ENCODE measurements at regions not wholly inside any gene's neighbourhood (a gene's known extent, or its start where the extent isn't known, plus 50 kb on each side); places are given as distances from the start of the nearest gene placed in this dataset.

- H3K4me1 ChIP-seq (ENCODE audit: insufficient read depth, low read length) = peaks cover 32% of the 10 kb centered on the region
- H3K27me3 ChIP-seq (ENCODE audit: insufficient read depth, low read length) = no peaks in the 10 kb centered on the region
- no peak overlapping the region for H3K4me3 ChIP-seq (ENCODE audit: insufficient read depth, low read length)
- H3K79me2 ChIP-seq (ENCODE audit: insufficient read depth, low read length) = no peaks in the 10 kb centered on the region
- no peaks in the 10 kb centered on the region for H4K20me1 ChIP-seq (ENCODE audit: insufficient read depth, low read length)
- H3K4me2 ChIP-seq (ENCODE audit: insufficient read depth, low read length) = peak overlapping the region; percentile 47
- TF ChIP-seq CTCF (IDR thresholded peaks at IDR 0.05; ENCODE audit: extremely low read depth, low read depth, low read length) = no peak
- H3K9me3 ChIP-seq (ENCODE audit: low read depth, low read length) = no peaks in the 10 kb centered on the region
- no peak overlapping the region for H2AFZ ChIP-seq (ENCODE audit: low read length)
- H3K36me3 ChIP-seq (ENCODE audit: insufficient read depth, low read length) = no peaks in the 10 kb centered on the region
- peak overlapping the region; percentile 63 for H3K27ac ChIP-seq (ENCODE audit: low read depth, low read length)
- peak; percentile 66 for DNase-seq (ENCODE audit: insufficient read length, low spot score, missing footprints)
Measured at GRCh38 chr1:240031414-240031813, 60.3 kb upstream of the FMN2 start.

- DNase-seq (ENCODE audit: insufficient read length, low spot score, missing footprints) = no peak
- H3K9me3 ChIP-seq (ENCODE audit: low read depth, low read length) = no peaks in the 10 kb centered on the region
Measured at GRCh38 chr1:240033406-240033805, 58.3 kb upstream of the FMN2 start.

GRCh38 chr1:240036526-240036925 is 55.2 kb upstream of the FMN2 start:
- H3K4me2 ChIP-seq (ENCODE audit: insufficient read depth, low read length) = no peak overlapping the region
- DNase-seq (ENCODE audit: insufficient read length, low spot score, missing footprints) = no peak
- no peaks in the 10 kb centered on the region for H3K9me3 ChIP-seq (ENCODE audit: low read depth, low read length)
- no peak overlapping the region for H3K4me3 ChIP-seq (ENCODE audit: insufficient read depth, low read length)
- H4K20me1 ChIP-seq (ENCODE audit: insufficient read depth, low read length) = no peaks in the 10 kb centered on the region
- H3K4me1 ChIP-seq (ENCODE audit: insufficient read depth, low read length) = peaks cover 10% of the 10 kb centered on the region
- no peaks in the 10 kb centered on the region for H3K79me2 ChIP-seq (ENCODE audit: insufficient read depth, low read length)
- no peak overlapping the region for H2AFZ ChIP-seq (ENCODE audit: low read length)
- no peak for TF ChIP-seq CTCF (IDR thresholded peaks at IDR 0.05; ENCODE audit: extremely low read depth, low read depth, low read length)
- H3K27me3 ChIP-seq (ENCODE audit: insufficient read depth, low read length) = no peaks in the 10 kb centered on the region
- no peaks in the 10 kb centered on the region for H3K36me3 ChIP-seq (ENCODE audit: insufficient read depth, low read length)
- H3K27ac ChIP-seq (ENCODE audit: low read depth, low read length) = no peak overlapping the region

More at GRCh38 chr1:240033406-240033805, 58.3 kb upstream of the FMN2 start:
- Histone ChIP-seq H3K4me1 (ENCODE audit: insufficient read depth, low read length) (peaks cover 29% of the 10 kb centered on the region), H3K4me2 (ENCODE audit: insufficient read depth, low read length) (no peak overlapping the region), H4K20me1 (ENCODE audit: insufficient read depth, low read length) (no peaks in the 10 kb centered on the region), H3K27ac (ENCODE audit: low read depth, low read length) (no peak overlapping the region), H3K79me2 (ENCODE audit: insufficient read depth, low read length) (no peaks in the 10 kb centered on the region), H2AFZ (ENCODE audit: low read length) (no peak overlapping the region), H3K27me3 (ENCODE audit: insufficient read depth, low read length) (no peaks in the 10 kb centered on the region), H3K4me3 (ENCODE audit: insufficient read depth, low read length) (no peak overlapping the region), H3K36me3 (ENCODE audit: insufficient read depth, low read length) (no peaks in the 10 kb centered on the region)
- no peak for TF ChIP-seq CTCF (IDR thresholded peaks at IDR 0.05; ENCODE audit: extremely low read depth, low read depth, low read length)

Data from osteoblast (primary cell).